ENCODE measurements at regions not wholly inside any gene's neighbourhood (a gene's known extent, or its start where the extent isn't known, plus 50 kb on each side); places are given as distances from the start of the nearest gene placed in this dataset.
"Not testable (repeated sequence)": the region's sequence is repeated elsewhere in the genome, so short reads cannot be mapped to it uniquely, and the experiment has no call there.

GRCh38 chr22:35183917-35184316 is 73.4 kb upstream of the HMGXB4 start:
- DNase-seq (ENCODE audit: low read depth, low spot score): no peak

- no peak for DNase-seq (ENCODE audit: low read depth, low spot score)
Observed at GRCh38 chr22:35186492-35186891, 70.8 kb upstream of the HMGXB4 start.

- DNase-seq (ENCODE audit: low read depth, low spot score): not testable (repeated sequence)
Observed at GRCh38 chr22:35188930-35189329, 68.4 kb upstream of the HMGXB4 start.

- DNase-seq (ENCODE audit: low read depth, low spot score): no peak
Observed at GRCh38 chr22:35189559-35189958, 67.7 kb upstream of the HMGXB4 start.

- no peak for DNase-seq (ENCODE audit: low read depth, low spot score)
Observed at GRCh38 chr22:35191412-35191811, 65.9 kb upstream of the HMGXB4 start.

- no peak for DNase-seq (ENCODE audit: low read depth, low spot score)
Observed at GRCh38 chr22:35192129-35192918, 65.0 kb upstream of the HMGXB4 start.

GRCh38 chr22:35195226-35195625 is 62.1 kb upstream of the HMGXB4 start:
- DNase-seq (ENCODE audit: low read depth, low spot score): no peak

- no peak for DNase-seq (ENCODE audit: low read depth, low spot score)
Observed at GRCh38 chr22:35195821-35196220, 61.5 kb upstream of the HMGXB4 start.

GRCh38 chr22:35197071-35197470 is 60.2 kb upstream of the HMGXB4 start:
- no peak for DNase-seq (ENCODE audit: low read depth, low spot score)

- no peak for DNase-seq (ENCODE audit: low read depth, low spot score)
Observed at GRCh38 chr22:35197886-35198285, 59.4 kb upstream of the HMGXB4 start.

- no peak for DNase-seq (ENCODE audit: low read depth, low spot score)
Observed at GRCh38 chr22:35198738-35199137, 58.6 kb upstream of the HMGXB4 start.

- no peak for DNase-seq (ENCODE audit: low read depth, low spot score)
Observed at GRCh38 chr22:35202376-35202775, 54.9 kb upstream of the HMGXB4 start.

GRCh38 chr22:35203583-35203982 is 53.7 kb upstream of the HMGXB4 start:
- DNase-seq (ENCODE audit: low read depth, low spot score): no peak

GRCh38 chr22:35204807-35205775 is 52.2 kb upstream of the HMGXB4 start:
- DNase-seq (ENCODE audit: low read depth, low spot score): no peak

GRCh38 chr22:35205961-35206360 is 51.3 kb upstream of the HMGXB4 start:
- no peak for DNase-seq (ENCODE audit: low read depth, low spot score)

GRCh38 chr22:35206889-35207288 is 50.4 kb upstream of the HMGXB4 start:
- no peak for DNase-seq (ENCODE audit: low read depth, low spot score)

Data from activated naive CD8-positive, alpha-beta T cell treated with anti-CD3 and anti-CD28 coated beads, Interleukin-2, amount 50 U/mL, for 16 hours (primary cell).